Transverse colon (tissue), 4 donors: ENCODE measurements at regions not wholly inside any gene's neighbourhood (a gene's known extent, or its start where the extent isn't known, plus 50 kb on each side); places are given as distances from the start of the nearest gene placed in this dataset.

Source experiments
- DNase-seq: peaks from one replicate; pipeline ENCODE4 v3.0.0-alpha.2; 2019
- H3K27ac ChIP-seq, 4 donors: fragments of 200-600 bp; sonication (generic); 2 replicates each; pipeline ENCODE4 v1.5.1; 2016 to 2018; ENCODE audit warnings: inconsistent platforms in 4 of 4
- H3K27me3 ChIP-seq: fragments of 200-600 bp; sonication (generic); 2 replicates; pipeline ENCODE4 v1.5.1; 2017; ENCODE audit warnings: inconsistent platforms
- H3K36me3 ChIP-seq, 4 donors: fragments of 200-600 bp; sonication (generic); 2 replicates each; pipeline ENCODE4 v1.5.1; 2017 to 2019; ENCODE audit warnings: inconsistent platforms in 4 of 4
- H3K4me1 ChIP-seq, 4 donors: fragments of 200-600 bp; sonication (generic); 2 replicates each; pipeline ENCODE4 v1.5.1; 2017 to 2020; ENCODE audit warnings: inconsistent platforms in 4 of 4
- H3K4me3 ChIP-seq, 4 donors: fragments of 200-600 bp; sonication (generic); 1 replicate in 1 of 4; 2 replicates in 3 of 4; pipeline versions ENCODE4 v1.5.1 to v1.6.1; 2017 to 2019; ENCODE audit warnings: inconsistent platforms in 4 of 4
- H3K9me3 ChIP-seq, 2 donors: fragments of 200-600 bp; sonication (generic); 2 replicates each; pipeline ENCODE4 v1.5.1; 2017 to 2019; ENCODE audit warnings: inconsistent platforms in 2 of 2
- EP300 ChIP-seq: sonication (generic); formaldehyde crosslinking; IDR thresholded peaks from one replicate; pipeline ENCODE4 v1.6.1; 2017; ENCODE audit warnings: antibody characterized with exemption, low read depth
- POLR2A ChIP-seq: fragments of 450-650 bp; IDR thresholded peaks from one replicate; pipeline ENCODE4 v1.6.1; 2016; ENCODE audit warnings: antibody characterized with exemption, mild to moderate bottlenecking, moderate library complexity
- POLR2AphosphoS5 ChIP-seq, 3 donors: sonication (generic); formaldehyde crosslinking; IDR thresholded peaks; one replicate each; pipeline ENCODE4 v1.6.1; 2016; ENCODE audit warnings: antibody characterized with exemption in 3 of 3
- WGBS, 2 donors: methylation state at CpG; one replicate each; pipeline ENCODE4 v1.1.5; 2018; ENCODE audit warnings: low coverage in 1 of 2; 5-methylcytosine and 5-hydroxymethylcytosine counted together
- in situ Hi-C, 4 donors: fragments of 200-750 bp; cut with MboI; loops; one replicate each; pipeline versions ENCODE4 v1.15.0 to v1.15.1; 2017; ENCODE audit warnings: low sequenced_read_pairs in 3 of 4, low pct_ligation_motif_present in 1 of 4, low pct_unique_long_range_greater_than_20kb in 1 of 4
- intact Hi-C: fragments of 100-400 bp; cut with DNase I; formaldehyde crosslinking; loops from one replicate; pipeline ENCODE4 v1.15.1; 2023; ENCODE audit warnings: low total_unique reads
- TF ChIP-seq, protein P1 (sequence below), 5 experiments: fragments of 200-600 bp in 3 of 5; fragments of 450-650 bp in 2 of 5; sonication (generic) in 3 of 5; IDR thresholded peaks; 1 replicate in 2 of 5; 2 replicates in 3 of 5; pipeline ENCODE4 v1.5.1; 2016 to 2017; ENCODE audit warnings: antibody characterized with exemption in 5 of 5, inconsistent platforms in 3 of 5, mild to moderate bottlenecking in 2 of 5, moderate library complexity in 1 of 5

DNA sequence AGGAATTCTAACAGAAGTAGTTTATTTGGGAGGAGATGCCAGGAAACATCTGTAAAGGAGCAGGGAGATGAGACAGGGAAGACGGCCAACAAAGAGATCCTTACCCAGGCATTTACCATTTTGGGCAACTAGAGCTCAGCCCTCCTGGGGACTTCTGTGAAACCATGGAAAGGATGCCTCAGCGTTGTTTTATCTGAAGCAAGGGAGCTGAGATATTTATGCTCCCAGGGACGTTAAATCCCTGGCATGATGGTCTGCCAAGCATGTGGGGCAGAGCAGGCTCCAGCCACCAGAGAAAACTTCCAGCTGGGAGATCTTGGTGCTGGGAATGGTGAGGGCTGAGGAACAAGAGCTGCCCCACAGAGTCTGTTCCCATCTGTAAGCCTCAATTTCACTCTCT, 114.8 kb upstream of the FOXF1 start:
- intact Hi-C loops (loop anchor here (5.0 kb wide), 1 partner anchor 37 kb away; no protein-coding TSS in a partner anchor), in situ Hi-C loops (no loop called here)
- H3K9me3 ChIP-seq: no peaks in the 10 kb centered on the region
- H3K4me3 ChIP-seq: no peak overlapping the region
- no peaks in the 10 kb centered on the region for H3K36me3 ChIP-seq
- TF ChIP-seq POLR2AphosphoS5 (IDR thresholded peaks at IDR 0.05) (peak in 1 of 3 donors; percentile 66), EP300 (no peak), POLR2A (no peak)
- TF ChIP-seq, protein P1, sequence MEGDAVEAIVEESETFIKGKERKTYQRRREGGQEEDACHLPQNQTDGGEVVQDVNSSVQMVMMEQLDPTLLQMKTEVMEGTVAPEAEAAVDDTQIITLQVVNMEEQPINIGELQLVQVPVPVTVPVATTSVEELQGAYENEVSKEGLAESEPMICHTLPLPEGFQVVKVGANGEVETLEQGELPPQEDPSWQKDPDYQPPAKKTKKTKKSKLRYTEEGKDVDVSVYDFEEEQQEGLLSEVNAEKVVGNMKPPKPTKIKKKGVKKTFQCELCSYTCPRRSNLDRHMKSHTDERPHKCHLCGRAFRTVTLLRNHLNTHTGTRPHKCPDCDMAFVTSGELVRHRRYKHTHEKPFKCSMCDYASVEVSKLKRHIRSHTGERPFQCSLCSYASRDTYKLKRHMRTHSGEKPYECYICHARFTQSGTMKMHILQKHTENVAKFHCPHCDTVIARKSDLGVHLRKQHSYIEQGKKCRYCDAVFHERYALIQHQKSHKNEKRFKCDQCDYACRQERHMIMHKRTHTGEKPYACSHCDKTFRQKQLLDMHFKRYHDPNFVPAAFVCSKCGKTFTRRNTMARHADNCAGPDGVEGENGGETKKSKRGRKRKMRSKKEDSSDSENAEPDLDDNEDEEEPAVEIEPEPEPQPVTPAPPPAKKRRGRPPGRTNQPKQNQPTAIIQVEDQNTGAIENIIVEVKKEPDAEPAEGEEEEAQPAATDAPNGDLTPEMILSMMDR (IDR thresholded peaks at IDR 0.05): no peak
- WGBS, 2 donors: 25 to 60% methylated on average over 1 to 3 of the region's 3 CpGs
- no peaks in the 10 kb centered on the region for H3K27me3 ChIP-seq
- H3K4me1 ChIP-seq: peaks cover 0 to 14% (median 7%) of the 10 kb centered on the region in 4 donors
- DNase-seq: no peak
- H3K27ac ChIP-seq: peak overlapping the region; percentile 77 to 91 (median 82)

GRCh38 chr16:86396422-86396821, 113.9 kb upstream of the FOXF1 start:
- Histone ChIP-seq H3K4me3 (no peak overlapping the region), H3K9me3 (no peaks in the 10 kb centered on the region), H3K27me3 (no peaks in the 10 kb centered on the region), H3K27ac (peak overlapping the region; percentile 77 to 91 (median 82)), H3K4me1 (peaks cover 0 to 14% (median 7%) of the 10 kb centered on the region in 4 donors), H3K36me3 (no peaks in the 10 kb centered on the region)
- 40 to 74% methylated on average over 4 to 10 of the region's 10 CpGs for WGBS, 2 donors
- peak in 2 of 3 donors; percentile 10 to 65 for TF ChIP-seq POLR2AphosphoS5 (IDR thresholded peaks at IDR 0.05)
- no peak for TF ChIP-seq POLR2A
- DNase-seq: peak; percentile 34
- in situ Hi-C loops: no loop called here
- intact Hi-C loops: loop anchor here (5.0 kb wide), 1 partner anchor 36 kb away; no protein-coding TSS in a partner anchor

- Histone ChIP-seq H3K4me1 (peaks cover 0 to 14% (median 7%) of the 10 kb centered on the region in 4 donors), H3K9me3 (no peaks in the 10 kb centered on the region), H3K27ac (peak overlapping the region; percentile 77 to 91 (median 82)), H3K27me3 (no peaks in the 10 kb centered on the region), H3K4me3 (no peak overlapping the region), H3K36me3 (no peaks in the 10 kb centered on the region)
- in situ Hi-C loops: no loop called here
- DNase-seq: peak; percentile 53
- 52% methylated on average over 9 of the region's 9 CpGs; no CpG with 5 or more reads in 1 of the 2 donors for WGBS, 2 donors
- intact Hi-C loops: loop anchor here (5.0 kb wide), 1 partner anchor 35 kb away; no protein-coding TSS in a partner anchor
- TF ChIP-seq POLR2AphosphoS5 (IDR thresholded peaks at IDR 0.05) (peak; percentile 59 to 62 (median 60)), POLR2A (no peak), EP300 (no peak)
- TF ChIP-seq, protein P1 (IDR thresholded peaks at IDR 0.05): no peak
Observed at GRCh38 chr16:86396901-86397311, 113.4 kb upstream of the FOXF1 start.

- Histone ChIP-seq H3K27ac (peak overlapping the region in 1 of 4 donors; percentile 86), H3K36me3 (no peaks in the 10 kb centered on the region), H3K4me3 (no peak overlapping the region), H3K4me1 (peaks cover 0 to 14% (median 7%) of the 10 kb centered on the region in 4 donors), H3K27me3 (no peaks in the 10 kb centered on the region), H3K9me3 (no peaks in the 10 kb centered on the region)
- in situ Hi-C loops (no loop called here), intact Hi-C loops (loop anchor here (5.0 kb wide), 1 partner anchor 34 kb away; no protein-coding TSS in a partner anchor)
- TF ChIP-seq POLR2A: no peak
- TF ChIP-seq, protein P1 (IDR thresholded peaks at IDR 0.05): no peak
- TF ChIP-seq EP300: no peak
- no peak for TF ChIP-seq POLR2AphosphoS5 (IDR thresholded peaks at IDR 0.05)
- 66 to 70% methylated on average over 2 to 6 of the region's 6 CpGs for WGBS, 2 donors
- no peak for DNase-seq
Observed at GRCh38 chr16:86398201-86398600, 112.1 kb upstream of the FOXF1 start.

- no peak for DNase-seq
- intact Hi-C loops: loop anchor here (5.0 kb wide), 1 partner anchor 34 kb away; no protein-coding TSS in a partner anchor
- no peak overlapping the region for H3K27ac ChIP-seq
- in situ Hi-C loops: no loop called here
- no peak overlapping the region for H3K4me3 ChIP-seq
- no peaks in the 10 kb centered on the region for H3K9me3 ChIP-seq
- WGBS, 2 donors: 60 to 68% methylated on average over 2 to 4 of the region's 4 CpGs
- H3K4me1 ChIP-seq: peaks cover 0 to 14% (median 7%) of the 10 kb centered on the region in 4 donors
- no peaks in the 10 kb centered on the region for H3K27me3 ChIP-seq
- no peaks in the 10 kb centered on the region for H3K36me3 ChIP-seq
- TF ChIP-seq POLR2AphosphoS5 (IDR thresholded peaks at IDR 0.05) (no peak), EP300 (no peak), POLR2A (no peak)
- TF ChIP-seq, protein P1 (IDR thresholded peaks at IDR 0.05): no peak
Observed at GRCh38 chr16:86398622-86399021, 111.7 kb upstream of the FOXF1 start.
